Gastrocnemius medialis (tissue), 4 donors: ENCODE measurements at regions not wholly inside any gene's neighbourhood (a gene's known extent, or its start where the extent isn't known, plus 50 kb on each side); places are given as distances from the start of the nearest gene placed in this dataset.

Experiments
- CTCF ChIP-seq, 5 experiments: fragments of 450-650 bp in 3 of 5; fragments of 200-600 bp in 2 of 5; sonication (generic) in 2 of 5; IDR thresholded peaks in 4 of 5; conservative IDR thresholded peaks in 1 of 5; 1 replicate in 4 of 5; 2 replicates in 1 of 5; pipeline ENCODE4 v1.5.1; 2016 to 2019; ENCODE audit warnings: antibody characterized with exemption in 5 of 5, mild to moderate bottlenecking in 3 of 5, moderate library complexity in 3 of 5
- POLR2A ChIP-seq, 2 donors: fragments of 450-650 bp; IDR thresholded peaks; one replicate each; pipeline ENCODE4 v1.6.1; 2017; ENCODE audit warnings: antibody characterized with exemption in 2 of 2, mild to moderate bottlenecking in 2 of 2, moderate library complexity in 2 of 2

DNA sequence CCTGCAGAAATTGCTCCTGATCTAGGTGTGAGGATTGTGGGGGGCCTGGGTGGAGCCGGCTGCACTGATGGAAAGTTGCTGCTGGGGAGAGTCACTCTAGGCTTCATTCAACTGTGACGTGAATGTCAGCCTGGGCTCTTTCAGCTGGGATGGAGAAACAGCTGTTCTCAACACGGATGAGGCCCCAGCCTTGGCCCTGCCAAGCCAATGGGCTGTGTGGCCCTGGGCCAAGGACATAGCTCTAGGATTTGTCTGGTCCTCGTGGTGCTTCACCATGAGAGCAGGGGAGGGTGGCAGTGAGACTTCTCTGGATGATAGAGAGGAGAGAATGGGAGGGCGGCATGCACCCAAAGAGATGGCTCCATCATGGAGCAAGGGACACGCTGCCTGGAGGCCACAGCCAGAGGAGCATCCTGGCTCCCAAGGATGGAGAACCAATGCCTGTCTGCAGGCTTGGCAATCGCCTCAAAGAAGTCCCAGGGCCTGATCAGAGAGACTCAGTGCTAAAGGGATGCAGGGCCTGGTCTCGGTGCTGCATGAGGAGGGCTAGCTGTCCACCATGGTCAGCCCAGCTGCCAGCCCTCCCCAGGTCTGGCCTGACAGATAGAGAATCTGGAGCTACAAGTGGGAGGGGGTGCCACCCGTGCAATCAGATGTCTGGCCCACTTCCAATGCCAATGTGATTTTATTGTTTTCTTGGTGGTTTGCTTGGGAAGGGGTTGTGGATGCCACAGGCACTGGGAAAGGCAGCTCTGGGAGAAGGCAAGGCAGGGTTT, 141.0 kb downstream of the GADD45G start:
- TF ChIP-seq CTCF (IDR thresholded peaks at IDR 0.05 in 4 of 5, conservative IDR thresholded peaks at IDR 0.05 in 1 of 5), result no peak
- no peak for TF ChIP-seq POLR2A (IDR thresholded peaks at IDR 0.05)
